NCI-H460 (cell line): ENCODE measurements at regions not wholly inside any gene's neighbourhood (a gene's known extent, or its start where the extent isn't known, plus 50 kb on each side); places are given as distances from the start of the nearest gene placed in this dataset.

Experiments used
- DNase-seq: peaks from one replicate; pipeline ENCODE4 v3.0.0-alpha.2; 2016; ENCODE audit warnings: low read depth; ENCODE audit errors: extremely low read depth

GRCh38 chr15:25985165-25985564 lies 122.0 kb upstream of the ATP10A start:
- DNase-seq: no peak

GRCh38 chr15:25982736-25983135 lies 119.6 kb upstream of the ATP10A start:
- DNase-seq: no peak

- no peak for DNase-seq
These were observed 118.0 kb upstream of the ATP10A start for GRCh38 chr15:25981114-25981513.

- no peak for DNase-seq
These were observed 109.1 kb upstream of the ATP10A start for GRCh38 chr15:25972141-25972675.

- no peak for DNase-seq
These were observed 107.9 kb upstream of the ATP10A start for GRCh38 chr15:25971053-25971452.

GRCh38 chr15:25969886-25970285 lies 106.8 kb upstream of the ATP10A start:
- DNase-seq: no peak

- no peak for DNase-seq
These were observed 104.0 kb upstream of the ATP10A start for GRCh38 chr15:25967116-25967515.

GRCh38 chr15:25965326-25965725 lies 102.2 kb upstream of the ATP10A start:
- no peak for DNase-seq

- no peak for DNase-seq
These were observed 97.1 kb upstream of the ATP10A start for GRCh38 chr15:25960273-25960672.

GRCh38 chr15:25959100-25959499 lies 96.0 kb upstream of the ATP10A start:
- DNase-seq: no peak

- DNase-seq: no peak
These were observed 92.5 kb upstream of the ATP10A start for GRCh38 chr15:25955628-25956027.

GRCh38 chr15:25954398-25954797 lies 91.3 kb upstream of the ATP10A start:
- no peak for DNase-seq

GRCh38 chr15:25950014-25950413 lies 86.9 kb upstream of the ATP10A start:
- no peak for DNase-seq

GRCh38 chr15:25947323-25948314 lies 84.5 kb upstream of the ATP10A start:
- DNase-seq: no peak

- DNase-seq: no peak
These were observed 83.2 kb upstream of the ATP10A start for GRCh38 chr15:25946241-25946805.

GRCh38 chr15:25944386-25944785 lies 81.3 kb upstream of the ATP10A start:
- no peak for DNase-seq

GRCh38 chr15:25943831-25944230 lies 80.7 kb upstream of the ATP10A start:
- DNase-seq: no peak

GRCh38 chr15:25939122-25939521 lies 76.0 kb upstream of the ATP10A start:
- DNase-seq: no peak

GRCh38 chr15:25937796-25938195 lies 74.7 kb upstream of the ATP10A start:
- DNase-seq: no peak

- DNase-seq: no peak
These were observed 72.9 kb upstream of the ATP10A start for GRCh38 chr15:25936004-25936403.

- DNase-seq: peak; percentile 43
These were observed 70.5 kb upstream of the ATP10A start for GRCh38 chr15:25933456-25934158.
